Glomerular visceral epithelial cell (primary cell): ENCODE measurements at regions not wholly inside any gene's neighbourhood (a gene's known extent, or its start where the extent isn't known, plus 50 kb on each side); places are given as distances from the start of the nearest gene placed in this dataset.
A peak's percentile ranks its signal among the peaks of the same experiment; 100 is the strongest.

Experiments
- DNase-seq: peaks from one replicate; pipeline ENCODE4 v3.0.0-alpha.2; 2016; ENCODE audit errors: extremely low spot score

GRCh38 chr13:75945841-75946482 lies 309.8 kb downstream of the LMO7 start:
- no peak for DNase-seq

- no peak for DNase-seq
These were observed 302.9 kb downstream of the LMO7 start for GRCh38 chr13:75938811-75939560.

GRCh38 chr13:75936791-75937190 lies 300.7 kb downstream of the LMO7 start:
- no peak for DNase-seq

- DNase-seq = no peak
These were observed 299.7 kb downstream of the LMO7 start for GRCh38 chr13:75935805-75936204.

- DNase-seq = peak; percentile 44
These were observed 298.8 kb downstream of the LMO7 start for GRCh38 chr13:75934889-75935288.

GRCh38 chr13:75932636-75933035 lies 296.5 kb downstream of the LMO7 start:
- DNase-seq = no peak

- peak; percentile 49 for DNase-seq
These were observed 295.0 kb downstream of the LMO7 start for GRCh38 chr13:75931116-75931515.

GRCh38 chr13:75929076-75929475 lies 292.9 kb downstream of the LMO7 start:
- no peak for DNase-seq

GRCh38 chr13:75927183-75927669 lies 291.1 kb downstream of the LMO7 start:
- DNase-seq = no peak

GRCh38 chr13:75920536-75920935 lies 284.4 kb downstream of the LMO7 start:
- DNase-seq = no peak

- no peak for DNase-seq
These were observed 283.6 kb downstream of the LMO7 start for GRCh38 chr13:75919660-75920199.

GRCh38 chr13:75915066-75915465 lies 278.9 kb downstream of the LMO7 start:
- no peak for DNase-seq

- DNase-seq = no peak
These were observed 277.8 kb downstream of the LMO7 start for GRCh38 chr13:75913925-75914324.

GRCh38 chr13:75910591-75910990 lies 274.5 kb downstream of the LMO7 start:
- DNase-seq = no peak
